ENCODE measurements at regions not wholly inside any gene's neighbourhood (a gene's known extent, or its start where the extent isn't known, plus 50 kb on each side); places are given as distances from the start of the nearest gene placed in this dataset.

DNA sequence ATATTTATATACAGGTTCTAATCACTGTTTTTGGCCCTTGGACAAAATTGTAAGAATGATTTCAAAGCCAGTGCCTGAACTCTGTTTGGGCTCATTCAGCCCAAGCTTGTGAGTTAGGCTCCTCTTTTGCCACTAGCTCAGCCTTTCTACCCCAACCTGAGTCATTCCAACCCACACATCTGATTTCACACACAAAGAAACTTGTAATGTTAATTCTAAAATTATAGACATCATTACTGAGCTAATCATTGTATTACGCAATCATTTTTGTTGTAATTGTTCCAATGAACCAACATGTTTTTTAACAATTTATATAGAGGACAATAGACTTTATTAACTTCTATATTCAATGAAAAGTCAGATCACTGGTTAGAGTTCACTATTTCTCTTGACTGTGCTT is 441.1 kb downstream of the ETNK1 start:
- TF ChIP-seq, protein P1, sequence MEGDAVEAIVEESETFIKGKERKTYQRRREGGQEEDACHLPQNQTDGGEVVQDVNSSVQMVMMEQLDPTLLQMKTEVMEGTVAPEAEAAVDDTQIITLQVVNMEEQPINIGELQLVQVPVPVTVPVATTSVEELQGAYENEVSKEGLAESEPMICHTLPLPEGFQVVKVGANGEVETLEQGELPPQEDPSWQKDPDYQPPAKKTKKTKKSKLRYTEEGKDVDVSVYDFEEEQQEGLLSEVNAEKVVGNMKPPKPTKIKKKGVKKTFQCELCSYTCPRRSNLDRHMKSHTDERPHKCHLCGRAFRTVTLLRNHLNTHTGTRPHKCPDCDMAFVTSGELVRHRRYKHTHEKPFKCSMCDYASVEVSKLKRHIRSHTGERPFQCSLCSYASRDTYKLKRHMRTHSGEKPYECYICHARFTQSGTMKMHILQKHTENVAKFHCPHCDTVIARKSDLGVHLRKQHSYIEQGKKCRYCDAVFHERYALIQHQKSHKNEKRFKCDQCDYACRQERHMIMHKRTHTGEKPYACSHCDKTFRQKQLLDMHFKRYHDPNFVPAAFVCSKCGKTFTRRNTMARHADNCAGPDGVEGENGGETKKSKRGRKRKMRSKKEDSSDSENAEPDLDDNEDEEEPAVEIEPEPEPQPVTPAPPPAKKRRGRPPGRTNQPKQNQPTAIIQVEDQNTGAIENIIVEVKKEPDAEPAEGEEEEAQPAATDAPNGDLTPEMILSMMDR (IDR thresholded peaks at IDR 0.05; ENCODE audit: borderline replicate concordance, insufficient read depth, low read depth, low read length): no peak
- H3K4me3 ChIP-seq (ENCODE audit: low read depth, low read length): no peak overlapping the region

GRCh38 chr12:23083267-23083666 is 458.3 kb downstream of the ETNK1 start:
- TF ChIP-seq, protein P1 (IDR thresholded peaks at IDR 0.05; ENCODE audit: borderline replicate concordance, insufficient read depth, low read depth, low read length): no peak
- H3K4me3 ChIP-seq (ENCODE audit: low read depth, low read length): no peak overlapping the region

GRCh38 chr12:23084236-23084995 is 459.4 kb downstream of the ETNK1 start:
- H3K4me3 ChIP-seq (ENCODE audit: low read depth, low read length): no peak overlapping the region
- TF ChIP-seq, protein P1 (IDR thresholded peaks at IDR 0.05; ENCODE audit: borderline replicate concordance, insufficient read depth, low read depth, low read length): no peak

DNA sequence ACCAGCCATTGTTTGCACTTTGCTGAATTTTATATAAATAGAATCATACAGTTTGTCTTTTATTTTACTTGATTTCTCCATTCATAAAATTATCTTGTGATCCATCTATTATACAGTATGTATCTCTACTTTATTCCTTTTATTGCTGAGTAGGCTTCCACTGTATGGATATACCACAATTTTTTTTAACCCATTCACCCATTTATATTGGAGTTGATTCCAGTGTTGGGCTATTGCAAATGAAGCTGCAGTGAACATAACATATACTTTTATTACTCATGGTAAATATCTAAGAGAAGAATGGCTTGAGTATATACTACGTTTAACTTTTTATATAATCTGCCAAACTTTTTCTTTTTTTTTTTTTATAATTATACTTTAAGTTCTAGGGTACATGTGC is 463.6 kb downstream of the ETNK1 start:
- TF ChIP-seq, protein P1 (IDR thresholded peaks at IDR 0.05; ENCODE audit: borderline replicate concordance, insufficient read depth, low read depth, low read length): no peak
- no peak overlapping the region for H3K4me3 ChIP-seq (ENCODE audit: low read depth, low read length)

DNA sequence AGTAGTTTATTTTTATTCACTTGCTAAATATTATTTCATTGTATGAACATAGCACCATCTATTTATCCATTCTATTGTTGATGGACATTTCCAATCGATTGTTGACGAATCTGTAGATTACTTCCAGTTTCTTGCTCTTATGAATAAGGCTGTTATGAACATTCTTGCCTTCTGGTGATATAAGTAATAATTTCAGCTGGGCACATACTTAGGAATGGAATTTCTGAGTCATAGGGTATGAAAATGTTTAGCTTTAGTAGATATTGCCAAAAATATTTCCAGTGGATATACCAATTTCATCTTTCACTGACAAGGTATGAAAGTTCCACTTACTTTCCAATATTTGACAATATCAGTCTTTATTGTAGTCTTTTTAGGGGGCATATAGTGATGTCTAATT is 468.5 kb downstream of the ETNK1 start:
- H3K4me3 ChIP-seq (ENCODE audit: low read depth, low read length): no peak overlapping the region
- TF ChIP-seq, protein P1 (IDR thresholded peaks at IDR 0.05; ENCODE audit: borderline replicate concordance, insufficient read depth, low read depth, low read length): no peak

DNA sequence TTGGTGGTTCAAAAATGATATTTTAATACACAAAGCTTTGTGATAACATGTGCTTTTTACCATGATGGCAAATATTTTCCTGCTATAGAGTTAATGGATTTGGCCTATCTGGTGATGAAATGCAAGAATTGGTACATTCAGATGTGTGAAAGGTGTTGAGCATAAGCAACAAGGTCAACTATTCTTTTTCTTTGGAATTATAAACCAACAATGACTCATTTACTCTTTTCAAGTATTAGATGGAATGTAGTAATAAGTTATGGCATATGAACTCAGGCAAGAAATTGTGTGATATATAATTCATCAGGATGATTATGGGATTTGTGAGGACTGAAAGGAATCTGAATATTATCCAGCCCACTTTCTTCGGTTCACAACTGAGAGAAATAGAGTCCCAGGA is 471.4 kb downstream of the ETNK1 start:
- no peak overlapping the region for H3K4me3 ChIP-seq (ENCODE audit: low read depth, low read length)
- TF ChIP-seq, protein P1 (IDR thresholded peaks at IDR 0.05; ENCODE audit: borderline replicate concordance, insufficient read depth, low read depth, low read length): no peak

DNA sequence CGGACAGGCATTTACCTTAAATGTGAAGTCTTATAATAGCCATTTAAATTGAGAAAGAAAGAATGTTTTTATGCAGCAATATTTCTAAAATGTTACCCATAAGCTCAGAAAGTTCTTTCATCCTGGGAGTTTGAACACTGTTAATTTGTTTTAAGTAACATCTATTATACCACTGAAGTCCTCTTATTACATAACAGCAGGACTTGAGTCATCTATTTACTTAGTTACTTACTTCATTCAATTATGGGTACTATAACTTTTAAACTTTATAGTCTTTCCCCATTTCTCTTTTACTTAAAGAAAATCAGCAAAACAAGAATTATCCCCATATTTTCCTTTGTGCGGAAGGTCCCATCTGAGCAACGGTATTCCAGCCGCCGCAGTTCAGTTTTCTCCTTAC is 473.1 kb downstream of the ETNK1 start:
- TF ChIP-seq, protein P1 (IDR thresholded peaks at IDR 0.05; ENCODE audit: borderline replicate concordance, insufficient read depth, low read depth, low read length): no peak
- no peak overlapping the region for H3K4me3 ChIP-seq (ENCODE audit: low read depth, low read length)
